ENCODE measurements at regions not wholly inside any gene's neighbourhood (a gene's known extent, or its start where the extent isn't known, plus 50 kb on each side); places are given as distances from the start of the nearest gene placed in this dataset.

GRCh38 chrX:35406386-35406785, 391.8 kb upstream of the MAGEB16 start:
- H3K9me3 Mint-ChIP-seq (ENCODE audit: low read depth): peaks cover 29% of the 10 kb centered on the region
- H3K27me3 Mint-ChIP-seq: no peaks in the 10 kb centered on the region
- H3K4me1 Mint-ChIP-seq (ENCODE audit: low read depth): no peaks in the 10 kb centered on the region
- H3K4me3 Mint-ChIP-seq (ENCODE audit: low read depth): no peak overlapping the region
- TF ChIP-seq CTCF (IDR thresholded peaks at IDR 0.05; ENCODE audit: unreplicated experiment): no peak
- H3K27ac Mint-ChIP-seq: no peak overlapping the region
- no peaks in the 10 kb centered on the region for H3K36me3 Mint-ChIP-seq (ENCODE audit: insufficient read depth)
- DNase-seq (ENCODE audit: low spot score, unreplicated experiment): no peak

GRCh38 chrX:35416782-35417181, 381.4 kb upstream of the MAGEB16 start:
- H3K9me3 Mint-ChIP-seq (ENCODE audit: low read depth): peaks cover 22% of the 10 kb centered on the region
- H3K27me3 Mint-ChIP-seq: no peaks in the 10 kb centered on the region
- no peak overlapping the region for H3K27ac Mint-ChIP-seq
- H3K4me3 Mint-ChIP-seq (ENCODE audit: low read depth): no peak overlapping the region
- TF ChIP-seq CTCF (IDR thresholded peaks at IDR 0.05; ENCODE audit: unreplicated experiment): no peak
- no peaks in the 10 kb centered on the region for H3K4me1 Mint-ChIP-seq (ENCODE audit: low read depth)
- no peaks in the 10 kb centered on the region for H3K36me3 Mint-ChIP-seq (ENCODE audit: insufficient read depth)
- DNase-seq (ENCODE audit: low spot score, unreplicated experiment): no peak

GRCh38 chrX:35432056-35432455, 366.1 kb upstream of the MAGEB16 start:
- H3K9me3 Mint-ChIP-seq (ENCODE audit: low read depth): peaks cover 20% of the 10 kb centered on the region
- no peak for DNase-seq (ENCODE audit: low spot score, unreplicated experiment)
- H3K36me3 Mint-ChIP-seq (ENCODE audit: insufficient read depth): no peaks in the 10 kb centered on the region
- TF ChIP-seq CTCF (IDR thresholded peaks at IDR 0.05; ENCODE audit: unreplicated experiment): no peak
- H3K27ac Mint-ChIP-seq: no peak overlapping the region
- H3K27me3 Mint-ChIP-seq: no peaks in the 10 kb centered on the region
- no peaks in the 10 kb centered on the region for H3K4me1 Mint-ChIP-seq (ENCODE audit: low read depth)
- no peak overlapping the region for H3K4me3 Mint-ChIP-seq (ENCODE audit: low read depth)

GRCh38 chrX:35439034-35439660, 359.0 kb upstream of the MAGEB16 start:
- no peaks in the 10 kb centered on the region for H3K4me1 Mint-ChIP-seq (ENCODE audit: low read depth)
- TF ChIP-seq CTCF (IDR thresholded peaks at IDR 0.05; ENCODE audit: unreplicated experiment): no peak
- H3K27me3 Mint-ChIP-seq: no peaks in the 10 kb centered on the region
- peaks cover 38% of the 10 kb centered on the region for H3K9me3 Mint-ChIP-seq (ENCODE audit: low read depth)
- H3K36me3 Mint-ChIP-seq (ENCODE audit: insufficient read depth): peaks cover 2% of the 10 kb centered on the region
- H3K4me3 Mint-ChIP-seq (ENCODE audit: low read depth): no peak overlapping the region
- no peak overlapping the region for H3K27ac Mint-ChIP-seq
- no peak for DNase-seq (ENCODE audit: low spot score, unreplicated experiment)

DNA sequence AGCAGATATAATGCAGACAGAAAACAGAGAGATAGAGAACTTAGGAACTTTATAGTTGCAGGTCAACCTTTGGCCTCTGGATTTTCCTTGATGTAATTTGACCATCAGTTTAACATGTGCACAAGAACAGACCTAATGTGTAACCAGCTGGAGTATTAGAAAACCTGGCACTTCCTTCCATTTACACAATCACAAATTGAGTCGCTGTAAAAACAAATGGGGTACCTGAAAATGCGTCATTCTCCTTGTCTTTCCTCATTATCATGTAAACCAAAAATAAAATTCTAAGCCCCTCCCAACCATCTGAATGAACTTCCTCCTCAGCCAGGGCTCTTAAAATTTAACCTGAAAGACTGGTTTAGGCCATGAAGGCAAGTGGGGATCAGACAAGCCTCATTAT, 358.4 kb upstream of the MAGEB16 start:
- H3K9me3 Mint-ChIP-seq (ENCODE audit: low read depth): peaks cover 41% of the 10 kb centered on the region
- no peak overlapping the region for H3K27ac Mint-ChIP-seq
- H3K36me3 Mint-ChIP-seq (ENCODE audit: insufficient read depth): peaks cover 2% of the 10 kb centered on the region

More for the DNA sequence above, 358.4 kb upstream of the MAGEB16 start:
- Mint-ChIP-seq H3K4me1 (ENCODE audit: low read depth) (no peaks in the 10 kb centered on the region), H3K4me3 (ENCODE audit: low read depth) (no peak overlapping the region), H3K27me3 (no peaks in the 10 kb centered on the region)
- TF ChIP-seq CTCF (IDR thresholded peaks at IDR 0.05; ENCODE audit: unreplicated experiment): no peak
- DNase-seq (ENCODE audit: low spot score, unreplicated experiment): no peak
